ENCODE measurements at regions not wholly inside any gene's neighbourhood (a gene's known extent, or its start where the extent isn't known, plus 50 kb on each side); places are given as distances from the start of the nearest gene placed in this dataset.
"Not testable (repeated sequence)": the region's sequence is repeated elsewhere in the genome, so short reads cannot be mapped to it uniquely, and the experiment has no call there.

DNA sequence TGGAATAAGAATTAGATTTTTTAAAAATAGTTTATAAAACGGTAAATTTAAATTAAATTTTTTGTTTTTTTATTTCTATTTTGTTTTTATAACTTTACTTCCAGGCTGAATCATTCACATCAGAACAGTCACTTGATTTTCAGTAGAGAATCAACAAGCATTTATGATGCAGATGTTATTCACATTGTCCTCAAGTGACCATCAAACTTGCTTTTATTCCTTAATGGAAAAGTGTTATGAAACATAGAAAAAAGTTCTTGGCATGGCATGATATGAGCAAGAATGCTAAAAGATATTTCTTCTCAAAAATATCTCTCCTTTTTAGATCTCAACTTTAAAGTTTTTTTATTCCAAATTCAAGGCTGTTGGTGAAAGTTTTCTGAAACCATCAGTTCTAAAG lies 70.9 kb upstream of the TGFBR2 start:
- DNase-seq: no peak

DNA sequence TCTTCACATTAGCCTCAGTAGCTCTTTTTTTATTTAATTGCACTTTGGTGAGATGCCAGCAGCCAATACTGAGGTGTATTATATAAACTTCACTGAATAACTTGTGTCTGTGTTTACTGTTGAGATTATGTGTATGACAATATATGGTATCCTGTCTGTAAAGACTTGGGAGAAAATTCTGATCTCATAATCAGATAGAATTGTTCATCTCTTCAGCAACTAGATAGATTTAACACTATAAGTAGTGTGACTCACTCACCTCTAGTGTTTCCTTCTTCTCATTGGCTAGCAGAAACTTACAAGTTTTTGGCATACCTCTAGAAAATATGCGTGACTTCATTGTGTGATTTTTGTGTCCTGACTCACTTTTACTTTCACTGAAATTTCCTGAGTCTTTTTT lies 67.6 kb upstream of the TGFBR2 start:
- no peak for DNase-seq

DNA sequence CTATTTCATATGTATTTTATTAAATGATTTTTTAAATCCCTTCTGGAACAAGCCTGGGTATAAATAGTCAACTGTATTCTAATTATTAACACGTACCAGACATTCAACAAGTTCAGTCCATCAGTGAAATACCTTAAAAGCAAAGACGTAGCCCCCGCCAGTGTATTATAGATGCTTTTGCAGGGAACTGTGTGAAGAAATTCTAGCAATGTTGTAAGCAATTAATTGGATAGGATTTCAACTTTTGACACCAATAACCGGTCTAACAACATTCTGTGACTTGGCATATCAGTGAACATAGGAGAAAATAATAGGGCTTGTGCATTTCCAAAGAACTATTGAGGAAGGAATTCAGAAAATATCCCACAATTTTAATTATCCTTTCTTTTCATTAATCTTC lies 67.2 kb upstream of the TGFBR2 start:
- no peak for DNase-seq

DNA sequence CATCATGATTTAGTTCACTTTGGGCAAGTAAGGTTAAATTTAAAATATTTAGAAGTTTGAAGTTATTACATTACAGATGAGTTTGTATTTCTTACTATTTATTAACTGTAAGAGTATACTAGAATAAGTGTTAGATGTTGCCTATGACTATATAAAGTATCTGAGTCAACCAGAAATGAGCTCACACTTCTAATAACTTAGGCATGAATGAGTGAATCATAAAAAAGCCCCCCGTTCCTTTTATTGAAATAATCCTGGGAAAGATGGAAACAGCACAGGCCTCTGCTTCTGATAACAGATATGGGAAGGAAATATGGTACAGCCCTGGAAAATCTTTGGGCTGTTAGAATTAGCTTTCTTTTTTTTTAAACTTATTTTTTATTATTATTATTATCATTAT lies 66.6 kb upstream of the TGFBR2 start:
- DNase-seq: no peak

DNA sequence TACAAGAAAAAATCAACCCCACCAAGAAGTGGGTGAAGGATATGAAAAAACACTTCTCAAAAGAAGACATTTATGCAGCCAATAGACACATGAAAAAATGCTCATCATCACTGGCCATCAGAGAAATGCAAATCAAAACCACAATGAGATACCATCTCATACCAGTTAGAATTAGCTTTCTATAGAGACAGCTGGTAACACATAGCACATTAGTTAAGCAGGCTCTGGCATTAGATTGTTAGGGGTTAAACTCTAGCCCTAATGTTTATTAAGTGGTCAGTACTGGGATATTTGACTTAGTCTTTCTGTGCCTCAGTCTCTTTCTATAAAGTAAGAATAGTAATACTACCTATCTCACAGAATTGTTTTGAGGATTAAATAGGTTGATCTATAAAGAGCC lies 65.2 kb upstream of the TGFBR2 start:
- not testable (repeated sequence) for DNase-seq

DNA sequence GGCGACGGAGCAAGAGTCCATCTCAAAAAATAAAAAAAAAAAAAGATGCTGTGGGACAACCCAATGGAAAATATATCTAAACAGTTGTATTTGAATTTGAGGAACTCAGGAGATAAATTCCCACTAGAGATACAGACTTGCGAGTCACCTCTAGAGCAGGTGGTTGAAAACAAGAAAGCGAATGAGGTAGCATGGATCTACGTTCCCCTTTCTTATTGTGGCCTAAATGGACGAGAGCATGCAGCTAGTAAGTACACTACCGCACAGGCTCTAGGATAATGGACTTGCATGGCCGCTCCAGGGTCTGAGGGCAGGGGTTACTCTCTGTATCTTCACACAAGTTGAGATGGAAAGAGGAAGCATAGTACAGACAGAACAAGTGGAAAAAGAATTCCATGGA lies 63.5 kb upstream of the TGFBR2 start:
- no peak for DNase-seq

DNA sequence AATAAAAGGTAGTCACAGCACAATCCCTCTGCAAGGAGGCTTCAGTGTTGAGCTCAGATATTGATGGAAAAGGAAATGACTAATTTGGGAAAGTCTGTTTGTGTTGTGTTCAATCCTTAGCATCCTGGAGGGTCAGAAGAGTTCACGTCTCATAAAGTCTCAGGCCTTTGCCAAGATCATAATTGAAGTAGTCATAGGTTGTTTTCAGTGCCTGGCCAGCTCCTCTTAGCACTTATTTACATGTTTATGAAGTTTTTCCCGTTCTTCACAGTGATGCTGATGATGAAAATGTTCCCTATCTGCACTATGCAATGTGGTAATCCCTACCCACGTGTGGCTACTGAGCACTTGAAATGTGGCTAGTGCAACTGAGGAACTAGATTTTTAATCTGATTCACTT lies 61.6 kb upstream of the TGFBR2 start:
- no peak for DNase-seq

DNA sequence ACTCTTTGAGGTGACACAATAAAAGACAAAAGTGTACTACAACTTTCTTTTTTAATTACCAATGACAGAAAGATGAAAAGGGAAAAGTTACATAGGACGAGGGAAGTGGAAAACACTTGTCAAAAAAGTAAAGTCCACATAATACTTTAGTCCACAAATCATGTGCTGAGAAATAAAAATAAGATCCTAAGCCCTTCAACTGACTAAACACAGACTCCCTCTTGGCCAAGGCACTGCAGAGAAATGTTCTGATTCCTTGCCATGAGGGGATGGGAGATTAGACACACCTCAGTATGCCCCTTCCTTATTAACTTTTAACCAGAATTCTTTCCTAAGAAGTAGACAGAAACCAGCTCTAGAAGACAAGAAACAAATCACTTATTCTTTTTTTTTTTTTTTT lies 59.5 kb upstream of the TGFBR2 start:
- no peak for DNase-seq

DNA sequence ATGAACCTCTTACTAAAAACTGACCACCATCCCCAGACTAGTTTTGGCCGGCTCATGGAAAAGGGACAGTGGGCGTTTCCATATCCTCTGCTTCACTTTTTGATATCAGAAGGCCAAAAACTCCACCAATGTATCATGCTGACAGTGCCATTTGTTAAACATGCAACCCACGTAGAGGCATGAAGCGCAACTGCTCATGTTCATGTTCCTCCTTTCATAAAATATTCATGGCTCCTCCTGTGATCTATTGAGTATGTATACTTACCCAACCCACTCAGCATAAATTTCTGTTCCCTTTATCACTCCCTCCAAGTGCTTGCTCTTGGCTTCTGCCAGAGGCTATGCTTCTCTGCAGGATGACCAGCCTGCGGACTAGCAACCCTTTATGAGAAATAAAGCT lies 58.7 kb upstream of the TGFBR2 start:
- no peak for DNase-seq

DNA sequence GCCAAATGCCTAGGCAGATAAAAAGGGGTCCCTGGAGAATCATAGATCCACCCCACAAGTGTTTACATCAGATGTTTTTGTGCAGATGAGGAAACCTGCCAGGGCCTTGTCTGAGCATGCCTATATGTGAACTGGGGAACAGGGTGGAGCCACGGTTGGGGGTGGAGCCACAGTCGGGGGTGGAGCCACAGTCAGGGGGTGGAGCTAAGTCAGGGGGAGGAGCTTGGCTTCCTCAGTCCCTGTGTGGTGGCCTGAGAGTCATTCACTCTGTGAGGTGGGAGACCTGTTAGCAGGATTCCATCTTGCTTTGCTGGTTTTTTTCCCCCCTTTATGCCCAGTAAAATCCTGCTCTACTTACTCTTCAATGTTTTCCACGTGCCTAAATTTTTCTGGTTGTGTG lies 57.8 kb upstream of the TGFBR2 start:
- no peak for DNase-seq

DNA sequence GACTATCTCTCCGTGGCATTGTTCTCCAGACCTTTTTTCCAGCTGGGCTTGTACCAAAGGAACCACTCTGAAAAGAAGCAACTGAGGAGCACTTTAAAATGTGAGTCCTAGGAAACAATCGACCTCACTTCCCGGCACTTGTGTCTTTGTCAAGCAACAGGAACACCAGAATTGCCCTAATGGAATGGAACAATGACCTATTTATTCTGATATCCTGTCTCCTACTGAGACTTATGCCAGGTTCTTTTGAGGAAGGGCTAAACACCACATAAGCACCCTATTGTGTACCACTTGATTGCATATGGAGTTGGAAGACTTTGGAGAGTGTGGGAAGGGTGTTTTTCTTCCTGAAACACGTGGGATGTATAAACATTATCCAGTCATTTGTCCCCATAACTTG lies 56.8 kb upstream of the TGFBR2 start:
- no peak for DNase-seq

DNA sequence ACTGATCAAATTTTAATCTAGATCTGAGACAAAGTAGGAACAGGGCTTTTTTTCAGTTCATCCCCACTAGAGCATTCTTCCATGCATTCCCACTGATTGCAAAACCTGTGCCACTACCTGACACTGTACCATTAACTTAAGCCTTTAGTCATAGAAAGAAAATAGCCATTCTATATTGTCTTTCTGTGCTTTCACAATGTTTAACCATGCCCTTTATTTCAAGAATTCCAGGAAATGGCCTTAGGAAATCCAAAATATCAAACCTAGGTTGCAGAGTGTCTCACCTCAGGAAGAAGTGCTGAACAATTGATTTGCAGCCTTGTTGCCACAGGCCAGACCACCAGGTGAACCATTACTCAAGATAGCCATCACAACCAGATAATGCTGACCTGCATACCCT lies 56.2 kb upstream of the TGFBR2 start:
- DNase-seq: no peak

DNA sequence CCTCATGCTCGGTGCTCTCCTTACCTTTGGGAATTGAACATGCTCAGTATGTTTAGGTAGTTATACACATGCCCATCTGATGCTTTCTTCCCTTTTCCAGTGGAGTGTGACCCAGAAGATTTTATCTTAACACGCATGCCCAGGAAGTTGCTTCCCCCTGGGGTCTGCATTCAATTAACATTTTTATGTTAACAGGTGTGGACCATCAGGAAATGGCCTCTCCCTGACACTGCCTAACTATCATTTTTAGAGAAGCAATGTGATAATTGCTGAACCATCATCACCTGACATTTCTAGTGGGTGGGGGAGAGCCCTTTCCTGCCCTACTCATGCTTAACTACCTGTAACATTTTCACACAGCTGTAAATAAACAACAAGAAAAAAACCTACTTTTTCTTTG lies 55.1 kb upstream of the TGFBR2 start:
- no peak for DNase-seq

DNA sequence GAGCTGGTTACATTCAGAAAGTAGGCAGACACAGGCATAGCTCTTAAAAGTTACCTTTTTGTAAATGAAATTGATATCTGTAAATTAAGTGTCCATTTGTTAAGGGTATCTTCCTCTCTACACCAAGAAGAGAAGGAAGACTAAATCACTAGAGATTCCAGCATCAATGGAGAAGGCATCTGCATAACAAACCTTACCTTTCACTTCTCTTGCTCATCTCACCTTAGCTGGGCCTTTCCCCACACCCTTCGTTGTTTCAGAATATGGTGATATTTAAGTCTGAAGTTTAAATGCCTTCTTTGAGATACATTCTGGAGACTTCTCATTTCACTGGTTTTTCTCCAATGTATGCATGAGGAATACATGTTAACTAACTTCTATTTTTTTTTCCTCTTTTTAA lies 54.5 kb upstream of the TGFBR2 start:
- DNase-seq: no peak

DNA sequence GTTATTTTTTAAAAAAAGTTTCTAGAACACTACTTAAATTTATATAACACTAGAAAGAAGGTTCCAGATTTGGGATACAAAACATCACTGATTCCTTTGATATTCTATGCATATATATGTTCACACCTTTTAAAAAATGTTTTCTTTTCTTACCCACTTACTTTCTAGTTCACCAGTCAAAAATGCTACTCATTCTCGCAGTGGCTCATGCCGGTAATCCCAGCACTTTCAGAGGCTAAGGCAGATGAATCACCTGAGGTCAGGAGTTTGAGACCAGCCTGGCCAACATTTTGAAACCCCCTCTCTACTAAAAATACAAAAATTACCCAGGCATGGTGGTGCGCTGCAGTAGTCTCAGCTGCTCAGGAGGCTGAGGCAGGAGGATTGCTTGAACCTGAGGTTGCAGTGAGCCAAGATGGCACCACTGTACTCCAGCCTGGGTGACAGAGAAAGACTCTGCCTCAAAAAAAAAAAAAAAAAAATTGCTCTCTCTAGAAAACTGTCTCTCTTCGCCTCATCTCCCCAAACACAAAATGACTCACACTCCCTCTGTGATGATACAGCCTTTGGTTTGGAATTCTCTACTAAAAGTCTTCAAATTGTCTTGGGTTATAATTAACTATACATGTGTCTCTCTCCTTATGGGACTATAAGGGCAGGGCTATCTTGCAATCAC lies 52.6 kb upstream of the TGFBR2 start:
- DNase-seq: no peak

DNA sequence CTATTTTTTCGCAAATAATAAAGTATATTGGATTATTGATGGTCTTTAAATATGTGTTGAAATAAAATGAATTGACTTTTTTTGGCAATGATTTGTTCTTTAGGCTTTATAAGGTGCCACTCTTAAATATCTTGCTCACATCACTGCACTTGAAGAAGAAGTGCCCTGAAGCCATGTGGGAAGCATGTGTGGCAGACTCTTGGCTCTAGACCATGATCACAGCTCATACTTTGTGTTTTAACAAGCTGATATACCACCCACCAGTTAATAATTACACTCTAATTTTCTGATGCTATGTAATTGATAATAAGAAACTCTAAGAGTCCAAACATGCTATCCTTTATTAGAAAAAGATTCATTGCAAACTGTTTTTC lies 52.1 kb upstream of the TGFBR2 start:
- no peak for DNase-seq

DNA sequence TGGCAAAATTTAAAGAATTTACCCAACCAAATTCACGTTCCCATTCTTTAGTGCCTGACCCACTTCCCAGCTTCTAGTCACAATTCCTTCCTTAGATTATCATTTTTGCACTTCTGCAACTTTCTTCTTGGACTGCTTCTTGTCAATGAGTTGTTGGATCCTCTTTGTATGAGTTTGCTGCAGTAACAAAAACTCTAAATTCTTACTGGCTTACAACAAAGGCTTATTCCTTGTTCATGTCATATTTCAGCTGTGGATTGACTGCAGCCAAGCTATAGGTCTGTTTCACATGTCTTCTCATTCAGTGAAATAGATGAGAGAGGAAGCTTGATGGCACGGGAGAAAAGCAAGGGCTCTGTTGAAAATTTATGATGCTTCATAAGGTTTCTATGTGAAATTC lies 50.4 kb upstream of the TGFBR2 start:
- no peak for DNase-seq
